ENCODE measurements at regions not wholly inside any gene's neighbourhood (a gene's known extent, or its start where the extent isn't known, plus 50 kb on each side); places are given as distances from the start of the nearest gene placed in this dataset.

GRCh38 chr4:11748164-11748872, 319.6 kb upstream of the HS3ST1 start:
- TF ChIP-seq EZH2 (IDR thresholded peaks at IDR 0.05; ENCODE audit: borderline replicate concordance, low read length) (no peak), CTCF (conservative IDR thresholded peaks at IDR 0.05 in 1 of 2, IDR thresholded peaks at IDR 0.05 in 1 of 2; ENCODE audit: extremely low read depth in 1 of 2, insufficient read depth in 1 of 2, low read depth in 1 of 2, low read length in 2 of 2) (no peak)
